ENCODE measurements at regions not wholly inside any gene's neighbourhood (a gene's known extent, or its start where the extent isn't known, plus 50 kb on each side); places are given as distances from the start of the nearest gene placed in this dataset.

- H3K4me3 ChIP-seq (ENCODE audit: low read length), result no peak overlapping the region
- POLR2A ChIA-PET (ENCODE audit: unreplicated experiment), result no interaction called here
- no peak overlapping the region for H3K27ac ChIP-seq (ENCODE audit: low read length)
- no peaks in the 10 kb centered on the region for H4K20me1 ChIP-seq (ENCODE audit: low read length)
- H3K4me2 ChIP-seq (ENCODE audit: low read length), result no peak overlapping the region
- no peaks in the 10 kb centered on the region for H3K79me2 ChIP-seq (ENCODE audit: low read length)
- 0 out of 2 replicates have a peak, but pooled peaks cover 3% of the 10 kb centered on the region for H3K4me1 ChIP-seq (ENCODE audit: insufficient read depth, low read length)
- no TSS peak for BruUV-seq (replicated peaks)
- CTCF ChIA-PET, result no interaction called here
- no peak for ATAC-seq
- H3K27me3 ChIP-seq (ENCODE audit: low read length), result no peaks in the 10 kb centered on the region
- no peaks in the 10 kb centered on the region for H3K9me3 ChIP-seq (ENCODE audit: low read length)
- intact Hi-C loops (cut with micrococcal nuclease), result no loop called here
- TF ChIP-seq, protein P1, sequence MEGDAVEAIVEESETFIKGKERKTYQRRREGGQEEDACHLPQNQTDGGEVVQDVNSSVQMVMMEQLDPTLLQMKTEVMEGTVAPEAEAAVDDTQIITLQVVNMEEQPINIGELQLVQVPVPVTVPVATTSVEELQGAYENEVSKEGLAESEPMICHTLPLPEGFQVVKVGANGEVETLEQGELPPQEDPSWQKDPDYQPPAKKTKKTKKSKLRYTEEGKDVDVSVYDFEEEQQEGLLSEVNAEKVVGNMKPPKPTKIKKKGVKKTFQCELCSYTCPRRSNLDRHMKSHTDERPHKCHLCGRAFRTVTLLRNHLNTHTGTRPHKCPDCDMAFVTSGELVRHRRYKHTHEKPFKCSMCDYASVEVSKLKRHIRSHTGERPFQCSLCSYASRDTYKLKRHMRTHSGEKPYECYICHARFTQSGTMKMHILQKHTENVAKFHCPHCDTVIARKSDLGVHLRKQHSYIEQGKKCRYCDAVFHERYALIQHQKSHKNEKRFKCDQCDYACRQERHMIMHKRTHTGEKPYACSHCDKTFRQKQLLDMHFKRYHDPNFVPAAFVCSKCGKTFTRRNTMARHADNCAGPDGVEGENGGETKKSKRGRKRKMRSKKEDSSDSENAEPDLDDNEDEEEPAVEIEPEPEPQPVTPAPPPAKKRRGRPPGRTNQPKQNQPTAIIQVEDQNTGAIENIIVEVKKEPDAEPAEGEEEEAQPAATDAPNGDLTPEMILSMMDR (conservative IDR thresholded peaks at IDR 0.05; ENCODE audit: low read depth, low read length), result no peak
- TF ChIP-seq EZH2 (IDR thresholded peaks at IDR 0.05; ENCODE audit: low read length, unreplicated experiment), result no peak
- TF ChIP-seq EZH2phosphoT487 (IDR thresholded peaks at IDR 0.05; ENCODE audit: borderline replicate concordance, low read length), result no peak
- H3K9me2 ChIP-seq (replicated peaks; ENCODE audit: low read length), result no peaks in the 10 kb centered on the region
- H2AFZ ChIP-seq (ENCODE audit: low read length), result no peak overlapping the region
- H3F3A ChIP-seq (ENCODE audit: low read length, unreplicated experiment), result no peaks in the 10 kb centered on the region
- no peak overlapping the region for H3K9ac ChIP-seq (ENCODE audit: low read length)
- DNase-seq, result no peak
- no peaks in the 10 kb centered on the region for H3K36me3 ChIP-seq (ENCODE audit: low read depth, low read length)
These were observed 445.3 kb downstream of the NTRK2 start for GRCh38 chr9:85114799-85115198.

DNA sequence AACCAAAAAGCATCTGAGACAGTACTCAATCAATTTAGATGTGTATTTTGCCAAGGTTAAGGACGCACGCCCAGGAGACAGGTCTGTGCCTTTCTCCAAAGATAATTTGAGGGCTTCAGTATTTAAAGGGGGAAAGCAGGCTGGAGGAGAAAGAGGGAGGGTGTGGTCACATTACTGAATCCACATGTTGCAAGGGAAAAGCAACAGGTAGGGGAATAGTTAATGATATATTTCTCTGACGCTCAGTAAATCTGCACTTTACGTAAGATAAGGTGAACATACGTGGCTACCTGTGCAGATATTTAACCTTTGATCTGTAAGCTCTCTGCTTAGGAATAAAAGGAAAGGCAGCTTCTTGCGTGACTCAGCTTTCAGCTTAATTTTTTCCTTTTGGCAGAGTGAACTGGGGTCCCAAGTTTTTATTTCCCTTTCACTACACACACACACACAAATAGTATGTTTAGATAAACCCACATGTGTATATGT lies 443.4 kb downstream of the NTRK2 start:
- DNase-seq (no peak), ATAC-seq (no peak)
- Histone ChIP-seq H3K9me3 (ENCODE audit: low read length) (no peaks in the 10 kb centered on the region), H4K20me1 (ENCODE audit: low read length) (no peaks in the 10 kb centered on the region), H3K4me3 (ENCODE audit: low read length) (no peak overlapping the region), H3K27ac (ENCODE audit: low read length) (no peak overlapping the region), H3F3A (ENCODE audit: low read length, unreplicated experiment) (no peaks in the 10 kb centered on the region), H3K27me3 (ENCODE audit: low read length) (no peaks in the 10 kb centered on the region), H3K4me2 (ENCODE audit: low read length) (no peak overlapping the region), H3K9me2 (replicated peaks; ENCODE audit: low read length) (no peaks in the 10 kb centered on the region), H2AFZ (ENCODE audit: low read length) (no peak overlapping the region), H3K4me1 (ENCODE audit: insufficient read depth, low read length) (0 out of 2 replicates have a peak, but pooled peaks cover 3% of the 10 kb centered on the region), H3K79me2 (ENCODE audit: low read length) (no peaks in the 10 kb centered on the region), H3K36me3 (ENCODE audit: low read depth, low read length) (no peaks in the 10 kb centered on the region), H3K9ac (ENCODE audit: low read length) (no peak overlapping the region)
- intact Hi-C loops (cut with micrococcal nuclease), result no loop called here
- POLR2A ChIA-PET (ENCODE audit: unreplicated experiment), result no interaction called here
- TF ChIP-seq, protein P1 (conservative IDR thresholded peaks at IDR 0.05; ENCODE audit: low read depth, low read length), result no peak
- TF ChIP-seq EZH2phosphoT487 (IDR thresholded peaks at IDR 0.05; ENCODE audit: borderline replicate concordance, low read length), result no peak
- TF ChIP-seq EZH2 (IDR thresholded peaks at IDR 0.05; ENCODE audit: low read length, unreplicated experiment), result no peak
- no TSS peak for BruUV-seq (replicated peaks)
- CTCF ChIA-PET, result no interaction called here

DNA sequence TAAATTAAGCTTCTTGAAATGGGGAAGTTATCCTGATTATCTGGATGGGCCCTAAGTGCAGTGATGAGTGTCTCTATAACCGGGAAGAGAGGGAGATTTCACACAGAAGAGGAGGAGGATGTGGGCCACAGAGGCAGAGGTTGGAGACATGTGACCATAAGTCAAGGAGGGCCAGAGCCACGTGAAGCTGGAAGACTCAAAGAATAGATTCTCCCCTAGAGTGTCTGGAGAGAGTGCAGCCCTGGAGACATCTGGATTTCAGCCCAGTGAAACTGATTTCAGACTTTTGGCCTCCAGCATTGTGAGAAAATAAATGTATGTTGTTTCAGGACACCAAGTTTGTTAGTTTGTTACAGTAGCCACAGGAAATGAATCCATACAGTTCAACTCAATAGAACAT lies 442.9 kb downstream of the NTRK2 start:
- no TSS peak for BruUV-seq (replicated peaks)
- H3K9me2 ChIP-seq (replicated peaks; ENCODE audit: low read length), result no peaks in the 10 kb centered on the region
- ATAC-seq, result no peak
- H3K27me3 ChIP-seq (ENCODE audit: low read length), result no peaks in the 10 kb centered on the region
- DNase-seq, result no peak
- no peaks in the 10 kb centered on the region for H3K9me3 ChIP-seq (ENCODE audit: low read length)
- H3K4me3 ChIP-seq (ENCODE audit: low read length), result no peak overlapping the region
- H4K20me1 ChIP-seq (ENCODE audit: low read length), result no peaks in the 10 kb centered on the region
- no peaks in the 10 kb centered on the region for H3K36me3 ChIP-seq (ENCODE audit: low read depth, low read length)
- TF ChIP-seq EZH2 (IDR thresholded peaks at IDR 0.05; ENCODE audit: low read length, unreplicated experiment) (no peak), EZH2phosphoT487 (IDR thresholded peaks at IDR 0.05; ENCODE audit: borderline replicate concordance, low read length) (no peak)
- TF ChIP-seq, protein P1 (conservative IDR thresholded peaks at IDR 0.05; ENCODE audit: low read depth, low read length), result no peak
- H2AFZ ChIP-seq (ENCODE audit: low read length), result no peak overlapping the region
- ChIA-PET CTCF (no interaction called here), POLR2A (ENCODE audit: unreplicated experiment) (no interaction called here)
- H3K4me1 ChIP-seq (ENCODE audit: insufficient read depth, low read length), result no peaks in the 10 kb centered on the region
- no peak overlapping the region for H3K27ac ChIP-seq (ENCODE audit: low read length)
- no peak overlapping the region for H3K4me2 ChIP-seq (ENCODE audit: low read length)
- no peak overlapping the region for H3K9ac ChIP-seq (ENCODE audit: low read length)
- intact Hi-C loops (cut with micrococcal nuclease), result no loop called here
- no peaks in the 10 kb centered on the region for H3F3A ChIP-seq (ENCODE audit: low read length, unreplicated experiment)
- H3K79me2 ChIP-seq (ENCODE audit: low read length), result no peaks in the 10 kb centered on the region

Measured in PC-3 (cell line).